CD4-positive, alpha-beta T cell treated with Interleukin-21 for 1 hour (primary cell): ENCODE measurements at regions not wholly inside any gene's neighbourhood (a gene's known extent, or its start where the extent isn't known, plus 50 kb on each side); places are given as distances from the start of the nearest gene placed in this dataset.
A peak's percentile ranks its signal among the peaks of the same experiment; 100 is the strongest.
"Not testable (repeated sequence)": the region's sequence is repeated elsewhere in the genome, so short reads cannot be mapped to it uniquely, and the experiment has no call there.

Experiments used
- DNase-seq: peaks from one replicate; pipeline ENCODE4 v3.0.0-alpha.2; 2020

DNA sequence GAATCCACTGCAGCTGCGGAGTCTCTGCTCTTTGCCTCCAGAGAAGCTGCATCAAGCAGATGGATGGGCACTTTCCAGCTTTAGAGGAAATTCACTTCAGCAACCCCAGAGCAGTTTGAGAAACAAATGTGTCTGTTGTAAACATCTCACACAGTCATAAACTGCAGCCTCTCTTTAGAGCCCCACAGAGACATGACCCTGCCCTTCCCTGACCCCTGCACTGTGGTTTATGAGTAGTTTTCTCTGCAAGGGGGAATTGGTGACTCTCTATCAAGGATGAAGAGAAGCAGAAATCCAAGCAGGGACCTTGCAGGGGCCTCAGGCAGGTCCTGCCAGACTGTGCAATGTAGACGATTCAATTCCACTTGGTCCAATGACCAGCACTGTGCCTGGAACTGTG lies 160.2 kb downstream of the SH2D4B start:
- DNase-seq, result no peak

- peak; percentile 49 for DNase-seq
These were observed 161.9 kb downstream of the SH2D4B start for GRCh38 chr10:80699602-80700039.

DNA sequence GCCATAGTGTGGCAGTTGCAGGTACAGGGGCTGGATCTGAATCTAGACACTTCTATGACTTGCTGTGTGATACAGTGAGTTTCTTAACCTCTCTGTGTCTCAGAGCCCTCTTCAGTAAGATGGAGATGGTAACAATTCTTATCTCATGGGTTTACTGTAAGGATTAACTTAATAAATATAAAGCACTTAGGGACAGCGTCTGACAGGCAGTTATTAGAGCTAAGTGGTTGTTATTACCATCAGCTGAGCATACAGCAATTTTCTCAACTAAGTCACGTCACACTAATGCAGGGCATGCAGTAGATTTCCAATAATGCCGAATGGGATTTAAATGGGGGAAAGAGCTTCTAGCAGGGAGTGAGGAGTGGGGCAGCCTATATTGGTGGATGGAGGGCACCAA lies 162.6 kb downstream of the SH2D4B start:
- DNase-seq, result no peak

DNA sequence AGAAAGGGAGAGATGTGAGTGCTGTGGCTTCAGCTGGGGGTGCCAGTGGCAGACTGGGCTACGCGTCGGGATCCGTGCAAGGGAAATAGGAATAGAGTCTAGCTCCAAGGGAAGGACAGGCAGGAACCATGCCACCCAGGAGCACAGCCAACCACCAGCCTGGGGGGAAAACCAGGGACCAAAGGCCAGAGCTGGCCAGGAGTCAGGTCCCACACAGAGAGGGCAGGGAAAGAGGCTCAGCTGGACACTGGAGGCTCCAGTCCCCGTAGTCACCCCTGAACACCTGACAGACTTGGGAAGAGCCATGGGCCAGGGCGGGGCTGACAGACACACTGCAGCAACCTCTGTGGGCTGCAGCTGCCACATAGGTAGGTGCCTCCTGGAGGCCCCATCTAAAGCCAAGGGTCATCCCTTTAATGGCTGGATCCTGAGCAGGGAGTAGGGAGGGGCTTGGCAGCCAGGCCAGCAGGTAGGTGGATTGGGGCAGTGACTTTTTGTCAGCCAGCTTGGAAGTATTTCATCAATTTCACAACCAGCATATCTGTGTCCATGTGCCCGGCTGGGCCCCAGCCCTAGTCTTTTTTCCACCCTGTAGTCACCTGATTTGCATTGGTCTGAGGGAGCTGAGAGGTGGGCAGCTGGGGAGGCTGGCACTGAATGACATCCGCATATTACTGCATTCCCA lies 163.2 kb downstream of the SH2D4B start:
- no peak for DNase-seq

DNA sequence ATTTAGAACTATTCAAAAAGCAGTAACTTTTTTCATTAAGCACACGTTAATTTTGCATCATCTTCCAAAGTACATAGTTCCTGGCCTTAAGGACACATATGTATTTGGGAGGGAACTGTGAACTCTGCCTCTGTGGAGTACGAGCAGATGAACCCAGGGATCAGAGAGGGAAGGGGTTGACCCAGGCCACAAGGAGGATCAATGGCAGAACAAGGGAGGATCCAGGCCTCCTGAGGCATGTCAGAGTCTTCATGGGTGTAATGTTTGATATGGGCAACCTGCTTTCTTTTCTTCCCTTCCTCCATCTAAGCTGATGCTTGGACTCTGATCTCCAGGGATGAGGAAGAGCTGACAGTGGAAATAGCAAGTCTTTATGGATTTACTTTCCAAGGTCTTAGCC lies 164.0 kb downstream of the SH2D4B start:
- no peak for DNase-seq

- no peak for DNase-seq
These were observed 164.4 kb downstream of the SH2D4B start for GRCh38 chr10:80702143-80702542.

- no peak for DNase-seq
These were observed 168.2 kb downstream of the SH2D4B start for GRCh38 chr10:80705899-80706298.

- no peak for DNase-seq
These were observed 170.5 kb downstream of the SH2D4B start for GRCh38 chr10:80708185-80708584.

DNA sequence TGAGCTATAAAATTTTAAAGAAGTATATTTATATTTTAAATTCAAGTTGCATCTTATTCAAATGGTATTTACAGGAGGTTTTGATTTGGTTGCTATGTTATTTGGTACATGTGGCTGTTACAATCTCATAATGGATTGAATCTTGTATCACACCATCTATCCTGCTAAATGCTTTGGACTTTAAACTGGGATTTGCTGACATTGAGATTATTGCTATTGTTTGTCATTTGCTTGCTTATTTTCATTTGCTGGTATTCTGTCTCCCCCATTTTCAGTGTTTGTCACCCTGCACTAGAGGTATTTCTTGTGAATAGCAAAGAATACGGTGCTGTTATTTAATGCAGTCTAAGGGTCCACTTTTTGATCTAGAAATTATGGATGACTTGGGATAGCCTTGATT lies 171.1 kb downstream of the SH2D4B start:
- DNase-seq, result no peak

GRCh38 chr10:80709866-80710265 lies 172.2 kb downstream of the SH2D4B start:
- no peak for DNase-seq

DNA sequence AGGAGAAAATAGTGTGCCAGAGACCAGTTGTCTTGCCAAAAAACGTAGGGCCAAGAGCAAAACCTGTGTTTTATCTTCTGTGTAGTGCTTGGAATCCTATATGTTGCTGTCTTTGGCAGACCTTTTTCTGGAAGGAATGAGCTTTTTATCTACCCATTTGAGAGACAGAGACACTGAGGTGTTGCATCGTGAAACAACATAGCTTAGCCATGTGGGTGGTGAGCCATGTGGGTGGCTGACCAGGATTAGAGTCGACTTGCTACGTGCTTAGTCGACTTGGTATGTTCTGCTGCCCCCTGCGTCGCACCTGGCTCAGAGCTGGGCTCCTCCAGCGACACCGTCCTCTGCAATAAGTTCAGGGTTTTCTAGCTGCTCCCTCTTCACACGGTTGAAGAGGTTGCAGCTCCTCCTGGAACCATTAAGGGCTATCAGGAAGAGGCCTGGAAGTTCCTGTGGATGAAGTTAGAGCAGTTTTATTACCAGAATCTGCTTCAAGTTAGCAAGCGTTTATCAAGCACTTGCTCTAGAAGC lies 175.8 kb downstream of the SH2D4B start:
- no peak for DNase-seq

GRCh38 chr10:80714566-80714965 lies 176.9 kb downstream of the SH2D4B start:
- DNase-seq, result no peak

DNA sequence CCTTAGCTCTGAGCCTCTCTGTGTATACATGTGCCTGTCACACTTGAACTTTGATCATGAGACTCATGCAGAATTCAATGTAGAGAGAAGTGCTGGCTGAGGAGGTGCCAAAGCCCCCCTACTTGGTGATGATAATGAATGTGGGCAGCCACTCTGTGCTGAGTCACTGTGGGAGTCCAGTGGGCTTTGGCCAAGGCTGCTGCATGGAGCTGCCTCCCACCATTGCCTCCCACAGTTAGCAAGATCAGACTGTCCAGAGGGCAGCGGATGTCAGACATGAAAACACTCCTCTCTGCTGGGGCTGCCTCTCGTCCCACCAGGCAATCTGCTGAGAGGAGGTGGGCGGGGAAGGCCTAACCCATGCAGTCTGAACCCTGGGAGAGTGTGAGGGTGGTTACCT lies 180.3 kb downstream of the SH2D4B start:
- DNase-seq, result no peak

GRCh38 chr10:80719935-80720334 lies 182.2 kb downstream of the SH2D4B start:
- no peak for DNase-seq

DNA sequence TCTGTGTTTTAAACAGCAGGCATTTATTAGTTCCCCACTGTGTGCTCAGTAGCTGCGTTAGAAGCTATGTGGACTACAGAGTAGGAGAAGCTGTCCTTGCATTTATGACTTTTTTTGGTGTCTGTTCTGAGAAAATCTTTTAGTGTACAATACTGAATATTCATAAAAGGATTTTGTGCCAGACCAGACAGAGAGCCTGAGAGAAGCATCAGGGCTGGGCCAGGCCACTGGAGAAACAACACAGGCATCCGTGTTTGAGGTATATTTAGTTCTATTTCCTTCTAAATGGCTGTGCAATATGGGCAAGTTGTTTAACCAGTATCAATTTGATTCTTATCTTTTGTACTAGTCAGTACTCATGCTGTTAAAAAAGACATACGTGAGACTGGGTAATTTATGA lies 182.8 kb downstream of the SH2D4B start:
- DNase-seq, result no peak

DNA sequence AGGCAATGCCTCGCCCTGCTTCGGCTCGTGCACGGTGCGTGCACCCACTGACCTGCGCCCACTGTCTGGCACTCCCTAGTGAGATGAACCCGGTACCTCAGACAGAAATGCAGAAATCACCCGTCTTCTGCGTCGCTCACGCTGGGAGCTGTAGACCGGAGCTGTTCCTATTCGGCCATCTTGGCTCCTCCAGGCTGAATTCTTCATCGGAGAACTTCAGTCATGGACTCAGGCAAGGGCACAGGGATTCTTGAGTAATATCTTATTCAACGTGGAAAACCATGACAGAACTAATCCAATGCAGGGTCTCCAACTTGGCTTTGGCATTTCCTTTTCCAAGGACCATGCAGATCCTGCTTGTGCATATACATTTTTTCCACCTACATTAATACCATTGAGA lies 190.7 kb downstream of the SH2D4B start:
- not testable (repeated sequence) for DNase-seq

GRCh38 chr10:80729896-80730295 lies 192.2 kb downstream of the SH2D4B start:
- no peak for DNase-seq

- DNase-seq, result no peak
These were observed 192.8 kb downstream of the SH2D4B start for GRCh38 chr10:80730522-80730921.

- no peak for DNase-seq
These were observed 196.9 kb downstream of the SH2D4B start for GRCh38 chr10:80734589-80734988.

DNA sequence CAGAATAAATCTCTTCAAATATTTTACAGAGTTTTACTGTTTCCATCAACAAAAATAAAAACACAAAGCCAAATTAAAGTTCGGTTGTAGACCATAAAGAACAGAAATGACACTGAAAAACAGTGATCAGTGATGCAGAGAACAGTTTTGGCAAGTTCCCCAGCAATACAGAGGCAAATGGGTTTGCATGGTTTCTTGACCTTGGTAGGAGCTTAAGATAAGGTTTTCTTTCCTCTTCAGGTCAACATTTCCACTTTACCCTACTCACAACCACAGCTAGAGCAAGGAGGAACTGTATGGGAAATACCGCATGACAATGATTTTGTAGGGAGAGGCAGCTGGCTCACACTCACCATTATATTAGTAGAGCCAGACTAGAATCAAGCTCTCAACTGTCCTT lies 199.5 kb downstream of the SH2D4B start:
- no peak for DNase-seq

DNA sequence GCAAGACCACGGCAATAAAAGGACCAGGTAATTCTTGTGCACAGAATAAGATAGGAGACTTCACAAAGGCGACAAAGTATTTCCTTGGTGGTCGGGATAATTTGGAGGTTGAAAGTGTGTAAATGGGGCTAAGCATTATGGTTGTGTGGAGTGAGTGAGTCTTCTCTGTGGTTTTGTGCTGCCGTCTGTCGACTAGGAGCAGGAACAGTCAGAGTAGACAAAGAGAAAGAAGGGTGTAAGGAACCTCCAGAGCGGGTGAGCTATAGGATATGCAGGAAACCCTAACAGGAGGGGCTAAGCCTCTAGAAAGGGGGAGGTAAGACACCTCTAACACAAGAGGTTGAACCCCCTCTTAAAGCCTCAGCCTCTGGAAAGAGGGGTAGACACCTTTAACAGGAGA lies 201.6 kb downstream of the SH2D4B start:
- no peak for DNase-seq

DNA sequence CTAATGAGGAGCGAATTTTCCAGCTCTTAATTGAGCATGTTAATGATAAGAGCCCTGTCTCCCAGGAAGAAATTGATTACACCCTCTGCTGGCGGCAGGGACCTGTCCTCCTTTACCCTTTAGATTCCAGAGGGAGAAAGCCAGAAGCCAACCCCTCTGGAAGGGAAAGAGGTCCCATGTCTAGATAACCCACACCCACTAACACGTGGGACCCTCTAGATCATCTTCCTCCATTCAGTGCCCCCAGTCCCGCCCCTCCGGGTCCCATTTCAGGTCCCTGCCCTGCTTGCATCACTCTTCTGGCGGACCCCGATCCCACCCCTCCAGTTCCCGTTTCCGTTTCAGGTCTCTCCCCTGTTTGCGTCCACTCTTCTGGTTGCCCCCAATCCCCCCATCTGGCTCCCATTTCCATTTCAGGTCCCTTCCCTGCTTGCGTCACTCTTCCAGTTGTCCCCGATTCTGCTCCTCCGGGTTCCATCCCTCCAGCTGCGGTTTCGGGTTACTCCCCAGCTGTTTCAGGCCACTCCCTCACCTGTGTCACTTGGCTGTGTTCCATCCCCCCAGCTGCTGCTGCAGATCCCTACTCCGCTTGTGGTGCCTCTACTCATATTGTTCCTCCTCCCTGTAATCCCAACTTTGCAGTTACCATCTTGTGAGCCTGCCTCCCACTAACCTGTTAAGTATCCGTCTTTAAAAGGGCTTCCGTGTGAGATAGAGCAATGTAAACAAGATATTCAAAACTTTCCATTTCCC lies 202.4 kb downstream of the SH2D4B start:
- DNase-seq, result no peak

DNA sequence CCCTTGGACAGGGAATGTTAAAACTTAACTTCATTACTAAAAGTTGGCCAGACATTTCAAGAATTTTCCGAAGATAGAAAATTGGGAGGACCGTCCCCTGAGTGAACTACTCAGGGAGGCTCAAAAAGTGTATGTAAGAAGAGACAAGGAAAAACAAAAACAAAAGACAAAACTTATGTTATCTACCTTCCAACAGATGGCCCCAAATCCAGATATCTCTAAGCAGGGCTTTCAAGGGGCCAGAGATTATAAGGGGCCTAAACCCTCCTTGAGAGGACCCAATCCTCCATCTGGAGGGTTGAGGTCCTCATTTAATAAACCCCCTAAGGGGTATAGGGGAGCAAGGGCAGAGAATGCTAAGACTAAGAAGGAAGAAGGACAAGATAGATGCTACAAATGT lies 203.6 kb downstream of the SH2D4B start:
- no peak for DNase-seq

GRCh38 chr10:80750268-80750667 lies 212.6 kb downstream of the SH2D4B start:
- DNase-seq, result no peak
